GM06990 (cell line): ENCODE measurements at regions not wholly inside any gene's neighbourhood (a gene's known extent, or its start where the extent isn't known, plus 50 kb on each side); places are given as distances from the start of the nearest gene placed in this dataset.

Source experiments
- DNase-seq: peaks from one replicate; pipeline ENCODE4 v3.0.0-alpha.2; 2011; ENCODE audit not compliant: insufficient read length; ENCODE audit errors: extremely low read depth
- H3K27me3 ChIP-seq: replicated peaks from 2 replicates; pipeline ENCODE4 v1.6.0; 2011; ENCODE audit warnings: low read length; ENCODE audit not compliant: control insufficient read depth, insufficient read depth
- H3K36me3 ChIP-seq: 2 replicates; pipeline ENCODE4 v1.5.1; 2011; ENCODE audit warnings: low read length; ENCODE audit not compliant: control insufficient read depth, insufficient read depth
- H3K4me3 ChIP-seq: replicated peaks from 2 replicates; pipeline ENCODE4 v1.5.1; 2011; ENCODE audit warnings: low read depth, mild to moderate bottlenecking, control low read depth, low read length
- CTCF ChIP-seq: IDR thresholded peaks from 2 replicates; pipeline ENCODE4 v1.5.1; 2011; ENCODE audit warnings: low read length, control low read depth, mild to moderate bottlenecking, inconsistent platforms; ENCODE audit not compliant: insufficient read depth, poor library complexity, severe bottlenecking

- H3K27me3 ChIP-seq, result no peaks in the 10 kb centered on the region; the same call in 1 of the 2 replicates
- TF ChIP-seq CTCF, result no peak
- H3K4me3 ChIP-seq, result no peak overlapping the region
- no peak for DNase-seq
- H3K36me3 ChIP-seq, result no peaks in the 10 kb centered on the region
These were observed 90.3 kb downstream of the SMIM20 start for GRCh38 chr4:26004290-26004689.

DNA sequence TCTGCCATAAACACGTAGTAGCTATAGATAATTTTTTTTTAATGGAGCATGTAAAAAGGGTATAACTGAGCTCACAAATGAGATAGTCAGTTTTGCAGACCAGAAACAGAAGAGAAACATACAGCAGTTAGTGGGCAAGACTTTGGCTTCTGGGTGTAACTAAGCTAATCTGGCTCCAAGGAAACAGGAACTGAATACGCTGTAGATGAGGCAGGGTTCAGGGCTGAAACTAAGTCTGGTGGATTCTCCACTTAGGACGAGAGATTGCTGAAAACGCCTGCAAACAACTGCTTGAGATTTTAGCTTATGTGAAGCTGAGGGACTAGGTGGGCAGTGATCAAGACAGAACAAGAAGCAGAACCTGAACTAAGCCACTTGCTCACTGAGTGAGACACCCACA lies 91.7 kb downstream of the SMIM20 start:
- DNase-seq, result no peak
- Histone ChIP-seq H3K27me3 (no peaks in the 10 kb centered on the region; the same call in 1 of the 2 replicates), H3K36me3 (no peaks in the 10 kb centered on the region), H3K4me3 (no peak overlapping the region)
- TF ChIP-seq CTCF, result no peak

- DNase-seq, result no peak
- Histone ChIP-seq H3K4me3 (no peak overlapping the region), H3K27me3 (no peaks in the 10 kb centered on the region; the same call in 1 of the 2 replicates), H3K36me3 (no peaks in the 10 kb centered on the region)
- TF ChIP-seq CTCF, result no peak
These were observed 94.7 kb downstream of the SMIM20 start for GRCh38 chr4:26008737-26009136.

GRCh38 chr4:26009502-26009901 lies 95.5 kb downstream of the SMIM20 start:
- H3K27me3 ChIP-seq, result no peaks in the 10 kb centered on the region; the same call in 1 of the 2 replicates
- no peaks in the 10 kb centered on the region for H3K36me3 ChIP-seq
- no peak for TF ChIP-seq CTCF
- DNase-seq, result no peak
- no peak overlapping the region for H3K4me3 ChIP-seq

GRCh38 chr4:26010304-26010703 lies 96.3 kb downstream of the SMIM20 start:
- TF ChIP-seq CTCF, result no peak
- H3K4me3 ChIP-seq, result no peak overlapping the region

GRCh38 chr4:26013629-26014028 lies 99.6 kb downstream of the SMIM20 start:
- no peak for DNase-seq
- TF ChIP-seq CTCF, result no peak
- Histone ChIP-seq H3K36me3 (no peaks in the 10 kb centered on the region), H3K27me3 (no peaks in the 10 kb centered on the region; the same call in 1 of the 2 replicates), H3K4me3 (no peak overlapping the region)

More at GRCh38 chr4:26010304-26010703, 96.3 kb downstream of the SMIM20 start:
- Histone ChIP-seq H3K36me3 (no peaks in the 10 kb centered on the region), H3K27me3 (no peaks in the 10 kb centered on the region; the same call in 1 of the 2 replicates)
- DNase-seq, result no peak
